NCI-H446 treated with DMSO at 0.1 percent for 48 hours (cell line): ENCODE measurements at regions not wholly inside any gene's neighbourhood (a gene's known extent, or its start where the extent isn't known, plus 50 kb on each side); places are given as distances from the start of the nearest gene placed in this dataset.
"Not testable (repeated sequence)": the region's sequence is repeated elsewhere in the genome, so short reads cannot be mapped to it uniquely, and the experiment has no call there.

Source experiments
- DNase-seq: peaks from one replicate; lab custom pipeline; 2025; lab: John Stamatoyannopoulos, UW

DNA sequence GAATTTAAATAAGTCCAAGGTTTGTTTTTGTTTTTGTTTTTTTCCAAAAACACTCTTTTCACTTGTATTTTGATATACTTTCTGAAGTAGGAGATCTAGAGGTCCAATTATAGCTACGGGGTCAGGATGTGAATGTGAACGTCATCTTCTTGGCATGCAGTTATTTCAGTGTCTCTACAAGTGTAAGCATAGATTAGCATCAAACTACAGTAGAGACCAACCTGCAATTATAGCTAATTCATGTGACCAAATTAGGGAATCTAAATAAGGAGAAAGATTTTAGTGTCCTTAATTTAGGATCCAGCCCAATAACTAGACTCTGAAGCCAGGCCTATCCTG lies 107.3 kb upstream of the PALMD start:
- DNase-seq, result no peak

DNA sequence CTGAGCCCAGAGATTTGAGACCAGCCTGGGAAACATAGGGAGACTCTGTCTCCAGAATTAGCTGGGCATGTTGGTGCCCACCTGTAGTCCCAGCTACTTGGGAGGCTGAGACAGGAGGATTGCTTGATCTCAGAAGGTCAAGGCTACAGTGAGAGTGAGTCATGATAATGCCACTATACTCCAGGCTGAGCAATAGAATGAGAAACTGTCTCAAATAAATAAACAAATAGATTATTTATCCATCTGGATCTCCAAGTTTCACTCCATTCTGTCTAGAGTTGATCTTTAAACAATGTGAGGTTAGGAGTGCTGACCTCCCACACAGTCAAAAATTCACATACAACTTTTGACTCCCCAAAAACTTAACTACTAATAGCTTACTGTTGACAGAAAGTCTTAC lies 106.8 kb upstream of the PALMD start:
- DNase-seq, result no peak

DNA sequence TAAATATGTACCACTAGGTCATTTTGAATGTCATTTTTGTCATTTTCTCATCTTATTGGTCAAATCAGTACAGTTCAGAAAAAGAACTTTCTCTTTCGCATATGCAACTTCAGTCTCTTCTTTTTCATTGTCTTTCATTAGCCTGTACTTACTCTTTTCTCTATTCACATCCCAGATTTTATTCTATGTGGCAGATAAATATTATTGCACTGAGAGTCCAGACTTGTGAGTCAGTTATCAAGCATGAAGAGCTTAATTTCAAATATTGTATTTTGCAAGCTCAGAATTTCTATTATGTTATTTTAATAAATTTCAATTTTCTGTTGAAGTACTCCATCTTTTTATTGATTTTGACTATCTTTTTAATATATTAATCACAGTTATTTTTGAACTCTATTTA lies 105.2 kb upstream of the PALMD start:
- no peak for DNase-seq

DNA sequence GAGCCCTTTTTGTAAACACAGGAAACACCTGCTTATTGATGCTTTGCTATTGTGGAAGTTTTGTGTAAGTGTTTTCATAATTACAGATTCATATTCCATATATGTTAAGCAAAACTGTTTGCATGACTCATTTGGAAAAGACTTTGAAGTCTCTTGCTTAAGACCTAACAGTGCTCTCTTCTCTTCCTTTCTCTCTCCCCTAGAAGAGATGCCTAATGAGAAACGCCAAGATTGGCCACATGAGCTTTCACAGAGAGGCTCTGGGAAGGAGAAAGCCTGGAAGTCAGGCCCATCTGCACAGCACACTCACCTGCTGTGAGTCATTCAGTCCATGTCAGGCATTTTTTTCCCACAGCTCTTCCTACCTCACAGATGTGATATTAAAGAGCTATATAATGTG lies 101.6 kb upstream of the PALMD start:
- no peak for DNase-seq

DNA sequence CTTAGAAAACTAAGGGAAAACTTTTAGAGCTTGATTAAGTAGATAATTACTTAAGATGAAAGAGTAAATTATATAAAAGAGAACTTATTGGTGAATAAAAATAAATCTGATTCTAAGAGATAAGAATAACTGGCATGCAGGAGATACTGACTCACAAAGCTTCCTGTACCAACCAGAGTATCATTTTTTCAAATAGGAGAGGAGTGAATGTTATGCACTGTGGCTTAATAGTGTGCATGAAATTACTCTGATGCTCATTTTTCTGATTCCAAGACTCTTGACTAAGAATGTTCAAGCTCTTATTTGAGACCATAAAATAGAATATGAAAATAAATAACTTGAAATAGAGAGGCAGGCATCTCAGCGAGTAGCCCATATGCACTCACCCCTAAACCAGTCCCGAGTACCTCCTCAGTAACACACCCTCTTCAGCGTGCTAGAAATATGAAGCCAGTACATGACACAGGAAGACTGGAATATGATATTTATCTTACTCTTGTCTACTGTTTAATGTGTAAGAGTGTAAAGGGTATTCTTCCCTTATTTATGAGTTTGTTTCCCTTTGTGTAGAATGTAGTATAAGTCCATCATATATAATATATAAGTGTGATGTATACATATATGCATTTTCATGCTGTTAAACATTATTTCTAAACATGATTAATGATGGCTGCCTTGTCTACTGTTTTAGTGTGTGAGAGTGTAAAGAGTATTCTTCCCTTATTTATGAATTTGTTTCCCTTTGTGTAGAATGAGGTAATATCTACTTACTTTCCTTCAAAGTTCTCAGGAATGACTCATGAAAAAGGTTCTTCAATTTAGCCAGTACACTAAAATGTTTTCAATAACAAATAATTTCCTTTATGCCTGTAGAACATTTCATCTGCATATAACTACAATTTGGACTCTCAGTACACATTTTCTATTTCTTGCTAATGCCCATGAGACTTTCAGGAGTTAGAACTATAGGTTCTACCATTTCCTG lies 99.2 kb upstream of the PALMD start:
- DNase-seq, result no peak

DNA sequence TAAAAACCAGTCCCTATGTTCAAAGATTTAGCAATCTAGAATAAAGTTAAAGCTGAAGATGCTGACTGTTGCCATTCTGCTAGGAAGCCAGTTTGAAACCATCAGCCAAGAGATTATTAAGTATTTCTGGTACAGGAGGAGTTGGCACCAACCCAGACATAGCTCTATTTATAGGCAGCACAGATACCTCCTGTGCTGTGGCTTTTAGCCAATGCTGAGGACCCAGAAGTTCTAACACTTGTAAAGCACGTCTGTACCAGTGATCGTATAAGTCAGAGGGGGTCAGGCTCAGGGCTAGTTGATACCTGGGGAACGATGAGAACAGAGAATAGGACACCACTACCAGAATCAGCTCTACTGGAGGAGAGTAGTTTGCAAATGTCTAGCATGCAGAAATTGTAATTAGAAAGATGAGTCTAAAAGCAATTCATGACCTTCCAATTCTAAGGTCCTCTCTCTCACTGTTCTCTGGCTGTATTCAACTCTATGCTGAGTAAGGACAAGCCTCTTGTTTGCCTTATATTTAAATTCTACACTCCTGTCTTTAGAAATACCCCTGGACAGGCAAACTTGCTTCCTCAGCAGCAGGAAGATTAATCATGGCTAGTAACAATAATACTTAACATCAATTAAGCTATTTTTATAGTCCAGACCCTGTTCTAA lies 96.8 kb upstream of the PALMD start:
- peak; percentile 85 for DNase-seq

DNA sequence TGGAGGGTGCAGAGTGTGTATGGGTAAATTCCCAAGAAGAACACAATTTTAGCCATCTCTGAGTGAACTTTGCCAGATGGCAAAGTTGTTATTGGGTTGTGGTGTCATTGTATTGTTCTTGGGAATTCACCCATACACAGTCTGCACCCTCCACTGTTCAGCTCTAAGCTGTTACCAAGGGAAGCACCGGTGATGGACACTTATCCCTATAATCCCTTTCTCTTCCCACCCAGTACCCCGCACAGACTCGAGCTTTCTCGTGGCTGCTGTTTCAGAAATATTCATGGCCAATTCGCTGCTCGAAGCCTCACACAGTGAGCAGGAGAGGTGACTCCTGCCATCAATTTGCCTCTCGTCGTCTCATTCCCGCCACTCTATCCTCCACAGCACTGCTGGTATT lies 95.7 kb upstream of the PALMD start:
- DNase-seq, result no peak

DNA sequence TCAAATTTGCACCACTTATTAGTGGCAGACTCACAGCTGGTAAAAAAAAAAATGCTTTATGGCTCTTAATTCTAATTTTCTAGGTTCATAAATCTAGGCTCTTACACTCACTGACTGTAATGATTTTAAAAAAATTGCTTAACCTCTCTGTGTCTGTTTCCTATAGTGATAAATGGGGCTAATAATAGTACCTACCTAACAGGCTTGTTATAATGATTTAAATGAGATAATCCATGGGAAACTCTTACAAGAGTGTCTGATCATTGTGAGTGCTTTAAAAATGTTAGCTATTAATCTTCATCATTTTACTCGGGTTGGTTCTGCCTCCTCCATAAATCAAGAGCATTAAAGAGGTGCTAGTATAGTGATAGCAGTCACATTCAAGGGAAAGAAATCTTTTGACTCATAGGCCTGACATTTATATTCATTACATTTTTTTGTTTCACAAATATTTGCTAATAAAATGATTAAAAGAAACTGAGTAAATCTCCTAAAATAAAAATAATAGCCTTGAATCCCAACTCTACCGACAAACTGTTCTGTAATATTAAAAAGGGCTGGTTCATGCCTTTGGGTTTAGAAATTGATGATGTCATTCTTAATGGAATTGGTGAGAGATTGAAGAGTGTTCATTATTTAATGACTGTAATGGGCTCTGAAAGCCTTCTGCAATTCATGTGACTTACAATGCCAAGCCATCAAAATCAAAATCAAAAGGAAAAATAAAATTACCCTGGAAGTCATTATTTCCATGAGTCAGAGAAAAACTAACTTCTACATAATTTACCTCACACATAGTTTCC lies 93.9 kb upstream of the PALMD start:
- no peak for DNase-seq

DNA sequence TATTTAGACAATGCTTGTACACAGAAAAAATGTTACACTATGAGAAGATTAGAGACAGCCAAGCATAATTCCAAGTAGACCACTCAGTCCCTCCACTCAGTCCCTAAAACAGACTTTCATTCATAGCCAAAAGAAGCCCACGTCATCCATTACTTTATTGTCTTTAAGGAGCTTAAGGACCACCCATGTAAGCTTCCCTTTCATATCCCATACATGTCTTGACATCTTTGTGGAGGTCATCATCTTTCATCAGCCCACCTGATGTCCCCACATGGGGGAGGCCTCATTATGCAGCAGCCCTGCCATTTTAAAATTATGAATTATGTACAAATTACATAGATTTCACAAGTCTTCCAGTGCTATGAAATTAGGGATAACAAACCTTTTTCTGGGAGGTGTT lies 92.6 kb upstream of the PALMD start:
- DNase-seq, result no peak

DNA sequence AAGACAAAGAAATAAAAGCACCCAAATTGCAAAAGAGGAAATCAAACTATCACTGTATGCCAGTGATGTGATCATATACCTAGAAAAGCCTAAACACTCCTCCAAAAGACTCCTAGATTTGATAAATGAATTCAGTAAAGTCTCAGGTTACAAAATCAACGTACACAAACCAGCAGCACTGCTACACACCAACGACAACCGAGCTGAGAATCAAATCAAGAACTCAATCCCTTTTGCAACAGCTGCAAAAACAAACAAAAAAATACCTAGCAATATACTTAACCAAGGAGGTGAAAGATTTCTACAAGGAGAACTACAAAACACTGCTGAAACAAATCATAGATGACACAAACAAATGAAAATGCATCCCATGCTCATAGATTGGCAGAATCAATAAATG lies 92.1 kb upstream of the PALMD start:
- not testable (repeated sequence) for DNase-seq

DNA sequence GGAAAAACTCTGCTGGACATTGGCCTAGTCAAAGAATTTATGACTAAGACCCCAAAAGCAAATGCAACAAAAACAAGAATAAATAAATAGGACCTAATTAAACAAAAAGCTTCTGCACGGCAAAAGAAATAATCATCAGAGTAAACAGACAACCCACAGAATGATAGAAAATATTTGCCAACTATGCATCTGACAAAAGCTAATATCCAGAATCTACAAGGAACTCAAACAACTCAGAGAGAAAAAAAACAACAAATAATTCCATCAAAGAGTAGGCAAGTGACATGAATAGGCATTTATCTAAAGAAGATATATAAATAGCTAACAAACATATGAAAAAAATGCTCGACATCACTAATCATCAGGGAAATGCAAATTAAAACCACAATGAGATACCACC lies 91.2 kb upstream of the PALMD start:
- no peak for DNase-seq

DNA sequence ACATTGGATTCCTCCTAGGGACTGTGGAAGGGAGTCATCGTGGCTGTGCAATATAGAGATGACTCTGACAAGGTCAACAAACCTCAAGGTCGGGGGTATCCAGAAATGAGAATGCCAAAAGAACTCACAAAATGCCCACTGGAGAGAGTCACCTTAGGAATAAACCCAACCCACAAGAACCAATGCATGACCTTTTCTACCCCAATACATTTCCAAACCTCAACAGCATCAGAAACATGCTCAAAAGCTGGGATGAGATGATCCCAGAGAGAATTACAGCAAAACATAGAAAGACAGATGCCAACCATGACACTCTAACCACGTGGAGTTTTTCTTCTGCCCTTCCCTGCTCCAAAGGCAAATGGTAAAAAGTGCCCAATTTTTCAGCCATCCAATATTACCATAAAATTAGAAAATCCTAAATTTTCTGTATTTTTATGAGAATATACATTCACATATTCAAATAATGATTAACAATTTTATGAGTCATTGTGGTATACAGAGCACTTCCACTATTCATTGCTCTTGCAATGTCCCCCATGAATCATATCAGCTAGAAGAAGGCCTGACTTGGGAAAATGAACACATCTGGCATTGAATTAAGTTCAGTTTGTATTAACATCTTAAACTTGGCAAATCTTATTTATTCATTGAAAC lies 88.2 kb upstream of the PALMD start:
- DNase-seq, result no peak

DNA sequence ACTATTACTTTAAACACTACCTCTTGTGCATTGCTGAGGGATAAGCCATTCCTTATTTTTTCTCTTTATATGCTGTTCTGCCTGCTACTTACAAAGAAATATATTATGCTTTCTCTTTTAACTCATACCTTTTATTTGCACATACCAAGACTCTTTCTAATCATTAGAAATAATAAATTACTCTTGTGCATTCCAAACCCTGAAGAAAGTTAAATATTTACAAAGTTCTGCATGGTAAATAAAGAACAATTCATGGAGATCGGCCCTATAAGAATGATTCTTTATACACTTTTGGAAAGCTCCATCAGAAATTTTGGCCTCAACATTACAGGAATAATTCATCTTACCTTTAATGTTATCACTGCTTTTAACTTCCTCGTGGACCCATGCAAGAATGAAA lies 86.7 kb upstream of the PALMD start:
- no peak for DNase-seq

DNA sequence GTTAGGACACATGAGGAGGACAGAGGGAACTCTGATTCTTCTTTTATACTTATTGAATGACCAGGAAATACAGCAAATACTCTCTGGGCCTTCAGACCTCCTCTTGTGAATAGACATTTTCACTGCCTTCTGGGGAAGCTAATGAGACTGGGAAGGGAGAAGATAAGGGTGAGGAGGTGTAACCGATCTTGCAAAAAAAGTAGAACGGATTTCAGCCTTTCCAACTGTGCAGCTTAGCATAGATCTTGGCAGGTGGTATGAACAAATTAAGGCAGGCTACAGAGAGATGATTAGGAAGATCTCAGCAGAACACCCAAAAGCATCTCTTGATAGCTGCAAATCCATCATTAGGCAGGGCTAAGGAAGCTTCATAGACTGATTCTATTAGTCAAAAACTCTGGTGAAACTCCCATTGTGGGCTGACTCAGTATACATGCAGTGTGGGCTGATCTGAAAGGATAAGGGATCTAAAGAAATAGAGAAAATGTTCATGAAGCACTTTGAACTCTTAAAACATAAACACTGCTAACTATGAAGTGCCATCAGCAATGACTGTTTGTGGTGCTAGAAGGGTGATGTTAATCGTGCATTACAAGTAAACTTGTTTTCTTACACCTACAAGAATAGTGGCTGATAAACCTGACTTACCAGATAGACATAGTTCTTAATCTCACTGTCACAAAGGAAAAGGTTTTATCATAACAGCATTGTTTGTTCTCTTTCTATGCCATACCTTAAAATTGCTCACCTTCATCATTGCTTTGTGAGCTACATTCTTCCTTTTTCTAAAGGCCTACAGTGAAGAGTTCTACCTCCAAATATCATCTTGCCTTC lies 85.5 kb upstream of the PALMD start:
- no peak for DNase-seq

DNA sequence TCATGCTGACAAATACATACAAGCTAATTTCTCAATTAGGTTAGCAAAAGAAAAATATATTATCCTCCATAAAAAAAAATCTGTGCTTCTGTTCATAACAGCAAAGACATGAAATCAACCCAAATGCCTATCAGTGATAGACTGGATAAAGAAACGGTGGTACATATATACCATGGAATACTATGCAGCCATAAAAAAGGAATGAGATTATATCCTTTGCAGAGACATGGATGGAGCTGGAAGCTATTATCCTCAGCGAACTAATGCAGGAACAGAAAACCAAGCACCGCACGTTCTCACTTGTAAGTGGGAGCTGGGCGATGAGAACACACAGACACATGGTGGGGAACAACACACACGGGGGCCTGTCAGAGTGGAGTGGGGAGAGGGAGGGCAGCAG lies 84.0 kb upstream of the PALMD start:
- DNase-seq, result no peak

DNA sequence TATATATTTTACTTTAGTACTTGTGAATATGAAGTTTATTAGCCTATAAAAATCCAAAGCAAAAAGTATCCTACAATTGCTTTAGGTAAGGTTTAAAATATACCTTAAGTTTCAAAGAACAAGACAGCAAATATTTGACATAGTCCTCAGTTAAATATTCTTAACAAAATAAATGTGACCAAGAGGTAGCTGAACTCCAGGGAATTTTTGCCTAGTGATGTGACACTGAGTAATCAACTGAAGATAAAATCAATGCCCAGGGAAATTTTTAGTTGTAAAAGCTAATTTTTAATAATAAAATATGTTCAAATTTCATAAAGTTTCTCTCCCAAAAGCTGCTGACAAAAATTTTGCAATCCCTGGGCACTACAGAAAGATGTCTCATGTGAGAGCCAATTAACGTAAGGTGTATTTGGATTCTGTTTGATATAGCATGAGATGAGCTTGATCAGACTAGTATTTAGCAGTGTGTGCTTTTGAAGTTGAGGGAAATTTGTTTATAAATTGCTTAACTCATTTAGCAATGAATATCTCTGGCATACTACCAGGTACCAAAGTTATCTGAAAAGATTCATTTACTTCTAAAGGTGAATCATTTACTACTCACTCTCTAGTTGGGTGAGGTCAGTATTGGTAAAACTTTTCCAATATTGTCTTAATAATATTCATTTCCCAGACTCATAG lies 80.2 kb upstream of the PALMD start:
- no peak for DNase-seq

DNA sequence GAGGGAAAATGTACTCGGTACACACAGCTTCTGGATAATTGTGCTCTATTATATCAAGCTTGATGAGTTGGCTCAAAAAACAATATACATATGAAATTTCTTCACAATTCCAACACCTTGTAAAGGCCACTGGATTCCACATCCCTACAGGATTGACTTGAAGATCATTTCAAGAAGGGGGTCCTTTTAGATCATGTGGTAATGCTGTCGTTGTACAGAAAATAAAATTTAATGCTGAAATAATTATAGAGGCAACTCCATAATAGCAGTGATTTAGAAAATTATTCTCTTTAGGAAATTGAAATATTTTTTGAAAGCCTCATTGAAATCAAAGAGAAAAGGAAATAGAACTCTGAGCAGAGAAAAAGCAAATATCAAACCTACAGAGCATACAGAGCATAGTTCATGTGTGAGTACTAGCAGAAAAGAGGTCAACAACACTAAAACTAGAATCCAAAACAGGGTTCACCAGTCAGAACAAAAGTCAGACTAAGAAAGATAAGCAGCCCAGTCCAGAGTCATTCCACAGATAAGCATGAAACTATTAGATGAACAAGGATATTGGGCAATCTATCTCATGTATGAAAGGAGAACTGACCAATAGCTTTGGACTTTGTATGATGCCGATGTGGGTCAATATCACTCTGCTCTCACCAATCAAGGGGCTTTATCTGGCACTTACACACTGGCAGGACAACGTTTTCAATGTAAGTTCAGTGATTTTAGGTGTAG lies 79.5 kb upstream of the PALMD start:
- no peak for DNase-seq

DNA sequence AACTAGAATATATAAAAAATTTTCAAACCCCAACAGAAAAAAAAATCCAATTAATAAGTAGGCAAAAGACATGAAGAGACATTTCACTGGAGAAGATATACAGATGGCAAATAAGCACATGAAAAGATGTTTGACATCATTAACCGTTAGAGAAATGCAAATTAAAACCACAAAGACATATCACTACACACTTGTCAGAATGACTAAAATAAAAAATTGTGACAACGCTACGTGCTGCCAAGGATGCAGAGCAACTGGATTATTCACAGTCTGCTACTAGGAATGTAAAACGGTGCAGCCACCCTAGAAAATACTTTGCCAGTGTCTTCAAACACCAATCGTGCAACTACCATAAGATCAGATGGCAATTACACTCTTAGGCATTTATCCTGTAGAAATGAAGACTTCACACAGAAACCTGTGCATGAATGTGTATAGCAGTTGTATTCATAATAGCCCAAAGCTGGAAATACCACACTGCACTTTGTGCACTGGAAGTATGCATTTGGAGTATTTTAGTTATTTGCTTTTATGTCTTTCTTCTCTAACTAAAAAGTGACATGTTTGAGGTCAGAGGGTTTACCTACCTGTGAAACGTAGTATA lies 75.3 kb upstream of the PALMD start:
- no peak for DNase-seq

DNA sequence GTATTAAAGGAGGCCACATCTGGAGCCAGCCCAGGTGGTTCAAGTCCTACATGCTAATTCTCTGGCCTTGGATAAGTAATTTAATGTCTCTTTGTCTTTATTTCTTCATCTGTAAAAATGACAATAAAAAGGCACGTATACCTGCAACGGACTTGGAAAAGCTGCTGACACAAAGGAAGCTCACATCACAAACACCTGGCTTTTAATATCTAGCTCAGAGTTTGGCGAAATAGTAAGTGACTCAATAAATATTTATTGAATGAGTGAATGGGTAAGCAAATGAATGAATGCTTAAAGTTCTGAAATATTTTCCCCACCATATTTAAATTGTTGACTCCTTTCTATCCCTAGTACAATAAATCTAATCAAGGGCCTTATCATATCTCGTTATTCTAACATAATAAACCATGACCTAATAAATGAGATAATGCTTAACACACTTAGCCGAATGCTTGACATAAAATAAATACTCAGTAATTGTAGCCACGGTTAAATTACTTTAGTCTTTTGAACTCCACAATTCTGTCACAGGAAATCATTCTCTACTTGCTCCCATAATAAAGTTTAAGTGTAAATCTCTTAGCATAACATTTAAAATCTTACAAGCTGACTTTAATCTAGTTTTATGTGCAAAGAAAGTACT lies 74.7 kb upstream of the PALMD start:
- no peak for DNase-seq
